Cardiac muscle cell (in vitro differentiated cells and primary cell): ENCODE measurements at regions not wholly inside any gene's neighbourhood (a gene's known extent, or its start where the extent isn't known, plus 50 kb on each side); places are given as distances from the start of the nearest gene placed in this dataset.

Source experiments
- DNase-seq, 2 donors: peaks; one replicate each; pipeline versions ENCODE4 v3.0.0 to v3.0.0-alpha.2; 2010 to 2017; ENCODE audit warnings: low read depth in 1 of 2, low spot score in 1 of 2
- H3K27ac ChIP-seq: fragments of 200-600 bp; sonication (generic); 2 replicates; pipeline ENCODE4 v1.5.1; 2016
- H3K27me3 ChIP-seq: fragments of 200-600 bp; sonication (generic); 2 replicates; pipeline ENCODE4 v1.6.0; 2016; ENCODE audit warnings: control low read depth
- H3K36me3 ChIP-seq: fragments of 200-600 bp; sonication (generic); 2 replicates; pipeline ENCODE4 v1.5.1; 2016; ENCODE audit warnings: control low read depth
- H3K4me1 ChIP-seq: fragments of 200-600 bp; sonication (generic); 2 replicates; pipeline ENCODE4 v1.8.1; 2017; ENCODE audit warnings: low read depth, mild to moderate bottlenecking, mixed run types
- H3K4me3 ChIP-seq: fragments of 200-600 bp; sonication (generic); 2 replicates; pipeline ENCODE4 v1.5.1; 2016; ENCODE audit warnings: mild to moderate bottlenecking
- H3K9me3 ChIP-seq: fragments of 200-600 bp; sonication (generic); 2 replicates; pipeline ENCODE4 v1.5.1; 2017; ENCODE audit warnings: low read depth, mild to moderate bottlenecking, control low read depth
- CTCF ChIP-seq: IDR thresholded peaks from 2 replicates; pipeline ENCODE4 v1.5.1; 2012; ENCODE audit warnings: low read depth, mild to moderate bottlenecking, low read length

- no peaks in the 10 kb centered on the region for H3K27me3 ChIP-seq
- no peak overlapping the region for H3K4me3 ChIP-seq
- no peak for DNase-seq
- no peaks in the 10 kb centered on the region for H3K36me3 ChIP-seq
- no peak for TF ChIP-seq CTCF
- H3K4me1 ChIP-seq, result no peaks in the 10 kb centered on the region
- no peak overlapping the region for H3K27ac ChIP-seq
- no peaks in the 10 kb centered on the region for H3K9me3 ChIP-seq
Observed at GRCh38 chr20:16982091-16982726, 234.1 kb downstream of the OTOR start.

GRCh38 chr20:16984481-16984880, 236.3 kb downstream of the OTOR start:
- H3K4me1 ChIP-seq, result no peaks in the 10 kb centered on the region
- H3K4me3 ChIP-seq, result no peak overlapping the region
- no peaks in the 10 kb centered on the region for H3K36me3 ChIP-seq
- no peak for DNase-seq
- no peak for TF ChIP-seq CTCF
- H3K27ac ChIP-seq, result no peak overlapping the region
- H3K27me3 ChIP-seq, result no peaks in the 10 kb centered on the region
- H3K9me3 ChIP-seq, result no peaks in the 10 kb centered on the region

- no peaks in the 10 kb centered on the region for H3K36me3 ChIP-seq
- TF ChIP-seq CTCF, result no peak
Observed at GRCh38 chr20:17003170-17003870, 223.5 kb upstream of the PCSK2 start.

GRCh38 chr20:17010181-17010580, 216.7 kb upstream of the PCSK2 start:
- H3K27ac ChIP-seq, result no peak overlapping the region
- no peak for DNase-seq
- H3K4me1 ChIP-seq, result no peaks in the 10 kb centered on the region
- no peaks in the 10 kb centered on the region for H3K9me3 ChIP-seq
- H3K36me3 ChIP-seq, result no peaks in the 10 kb centered on the region
- no peak overlapping the region for H3K4me3 ChIP-seq
- TF ChIP-seq CTCF, result no peak
- no peaks in the 10 kb centered on the region for H3K27me3 ChIP-seq

More at GRCh38 chr20:17003170-17003870, 223.5 kb upstream of the PCSK2 start:
- no peak for DNase-seq
- no peak overlapping the region for H3K4me3 ChIP-seq
- no peak overlapping the region for H3K27ac ChIP-seq
- no peaks in the 10 kb centered on the region for H3K27me3 ChIP-seq
- no peaks in the 10 kb centered on the region for H3K4me1 ChIP-seq
- H3K9me3 ChIP-seq, result no peaks in the 10 kb centered on the region

- Histone ChIP-seq H3K27ac (no peak overlapping the region), H3K27me3 (no peaks in the 10 kb centered on the region), H3K36me3 (no peaks in the 10 kb centered on the region), H3K4me3 (no peak overlapping the region), H3K4me1 (no peaks in the 10 kb centered on the region), H3K9me3 (no peaks in the 10 kb centered on the region)
- no peak for DNase-seq
- no peak for TF ChIP-seq CTCF
Observed at GRCh38 chr20:17012546-17013226, 214.2 kb upstream of the PCSK2 start.
